SU-DHL-6 (cell line): ENCODE measurements at regions not wholly inside any gene's neighbourhood (a gene's known extent, or its start where the extent isn't known, plus 50 kb on each side); places are given as distances from the start of the nearest gene placed in this dataset.

Experiments used
- CTCF ChIP-seq: fragments of 200-600 bp; sonication (generic); IDR thresholded peaks from one replicate; pipeline ENCODE4 v1.5.1; 2017; ENCODE audit warnings: antibody characterized with exemption, mild to moderate bottlenecking, low read length, moderate library complexity; ENCODE audit not compliant: insufficient read depth, poor library complexity, severe bottlenecking
- EZH2phosphoT487 ChIP-seq: fragments of 200-600 bp; sonication (generic), shearing (Covaris generic); conservative IDR thresholded peaks from 2 replicates; pipeline ENCODE4 v1.6.1; 2018; ENCODE audit warnings: mild to moderate bottlenecking, antibody characterized with exemption, low read length, moderate library complexity, mixed read lengths

- no peak for TF ChIP-seq CTCF
- TF ChIP-seq EZH2phosphoT487: no peak
Observed at GRCh38 chr20:52838510-52839241, 133.5 kb upstream of the TSHZ2 start.
